Suppressor macrophage treated with lipopolysaccharide for 4 hours (primary cell): ENCODE measurements at regions not wholly inside any gene's neighbourhood (a gene's known extent, or its start where the extent isn't known, plus 50 kb on each side); places are given as distances from the start of the nearest gene placed in this dataset.
"Not testable (repeated sequence)": the region's sequence is repeated elsewhere in the genome, so short reads cannot be mapped to it uniquely, and the experiment has no call there.

Experiments
- DNase-seq: peaks from one replicate; pipeline ENCODE4 v3.0.0-alpha.2; 2020

GRCh38 chr13:111627596-111627995, 307.2 kb downstream of the TEX29 start:
- no peak for DNase-seq

- no peak for DNase-seq
Measured at GRCh38 chr13:111629016-111629415, 308.6 kb downstream of the TEX29 start.

- no peak for DNase-seq
Measured at GRCh38 chr13:111629457-111629856, 309.0 kb downstream of the TEX29 start.

- DNase-seq = no peak
Measured at GRCh38 chr13:111629926-111630325, 309.5 kb downstream of the TEX29 start.

- DNase-seq = no peak
Measured at GRCh38 chr13:111630406-111630805, 310.0 kb downstream of the TEX29 start.

- DNase-seq = not testable (repeated sequence)
Measured at GRCh38 chr13:111631271-111631670, 310.8 kb downstream of the TEX29 start.

- no peak for DNase-seq
Measured at GRCh38 chr13:111632906-111633305, 312.5 kb downstream of the TEX29 start.

GRCh38 chr13:111633401-111633800, 313.0 kb downstream of the TEX29 start:
- DNase-seq = no peak

GRCh38 chr13:111634410-111634809, 314.0 kb downstream of the TEX29 start:
- no peak for DNase-seq

GRCh38 chr13:111636271-111636670, 315.8 kb downstream of the TEX29 start:
- DNase-seq = no peak

- DNase-seq = no peak
Measured at GRCh38 chr13:111636804-111637203, 316.4 kb downstream of the TEX29 start.

GRCh38 chr13:111637365-111637764, 316.9 kb downstream of the TEX29 start:
- no peak for DNase-seq

GRCh38 chr13:111638233-111638632, 317.8 kb downstream of the TEX29 start:
- DNase-seq = no peak

GRCh38 chr13:111639196-111639705, 318.8 kb downstream of the TEX29 start:
- no peak for DNase-seq

GRCh38 chr13:111640006-111640405, 319.6 kb downstream of the TEX29 start:
- no peak for DNase-seq

- DNase-seq = no peak
Measured at GRCh38 chr13:111640476-111640875, 320.0 kb downstream of the TEX29 start.

- no peak for DNase-seq
Measured at GRCh38 chr13:111642156-111642767, 321.8 kb downstream of the TEX29 start.

GRCh38 chr13:111644750-111645149, 324.3 kb downstream of the TEX29 start:
- DNase-seq = no peak

GRCh38 chr13:111645198-111645597, 324.8 kb downstream of the TEX29 start:
- DNase-seq = no peak

GRCh38 chr13:111645598-111646455, 325.4 kb downstream of the TEX29 start:
- DNase-seq = no peak

GRCh38 chr13:111646456-111646855, 326.0 kb downstream of the TEX29 start:
- DNase-seq = no peak

GRCh38 chr13:111648885-111649284, 328.4 kb downstream of the TEX29 start:
- DNase-seq = no peak

GRCh38 chr13:111650626-111651025, 330.2 kb downstream of the TEX29 start:
- no peak for DNase-seq

- no peak for DNase-seq
Measured at GRCh38 chr13:111652676-111653075, 332.2 kb downstream of the TEX29 start.
